SKM-1 (cell line): ENCODE measurements at regions not wholly inside any gene's neighbourhood (a gene's known extent, or its start where the extent isn't known, plus 50 kb on each side); places are given as distances from the start of the nearest gene placed in this dataset.

Source experiments
- DNase-seq: peaks from one replicate; lab custom pipeline; 2025; ENCODE audit not compliant: unreplicated experiment; lab: John Stamatoyannopoulos, UW

DNA sequence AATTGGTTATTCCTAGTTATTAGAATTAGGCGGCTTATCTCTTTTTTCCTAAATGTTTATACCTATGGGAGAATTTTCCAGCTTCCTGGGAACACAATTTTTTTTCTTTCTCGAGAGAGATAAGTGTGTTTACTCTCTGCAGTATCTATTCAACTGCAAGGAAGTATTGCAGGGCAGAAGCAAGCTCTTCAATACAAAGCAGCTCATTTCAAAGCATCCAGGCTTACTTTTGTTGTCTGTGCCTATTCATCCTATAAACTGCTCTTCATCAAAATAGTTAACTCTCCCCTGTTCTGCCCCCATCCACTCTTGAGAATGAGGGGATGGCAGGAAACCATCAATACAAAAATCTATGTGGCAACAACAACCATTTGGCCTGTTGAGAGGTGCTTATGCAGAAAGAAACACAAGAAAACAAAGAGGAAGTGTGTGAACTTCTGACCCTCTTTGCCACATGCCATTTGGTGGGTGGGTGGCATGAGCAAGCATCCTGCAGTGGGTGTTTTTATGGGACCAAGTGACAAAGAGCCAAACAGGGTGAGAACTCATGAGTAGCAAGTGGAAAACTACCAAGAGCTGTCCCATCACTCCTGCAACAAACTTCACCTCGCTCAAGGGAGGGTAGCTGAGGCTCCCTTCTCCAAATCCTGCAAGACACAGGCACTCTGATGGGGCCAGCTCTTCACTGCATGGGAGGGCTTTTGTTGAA lies 50.6 kb upstream of the MRPS6 start:
- peak; percentile 69 for DNase-seq

- DNase-seq: no peak
Observed at GRCh38 chr21:34021726-34022125, 51.7 kb upstream of the MRPS6 start.

GRCh38 chr21:34020983-34021553 lies 52.3 kb upstream of the MRPS6 start:
- DNase-seq: no peak

GRCh38 chr21:34020005-34020847 lies 53.2 kb upstream of the MRPS6 start:
- DNase-seq: peak; percentile 61

DNA sequence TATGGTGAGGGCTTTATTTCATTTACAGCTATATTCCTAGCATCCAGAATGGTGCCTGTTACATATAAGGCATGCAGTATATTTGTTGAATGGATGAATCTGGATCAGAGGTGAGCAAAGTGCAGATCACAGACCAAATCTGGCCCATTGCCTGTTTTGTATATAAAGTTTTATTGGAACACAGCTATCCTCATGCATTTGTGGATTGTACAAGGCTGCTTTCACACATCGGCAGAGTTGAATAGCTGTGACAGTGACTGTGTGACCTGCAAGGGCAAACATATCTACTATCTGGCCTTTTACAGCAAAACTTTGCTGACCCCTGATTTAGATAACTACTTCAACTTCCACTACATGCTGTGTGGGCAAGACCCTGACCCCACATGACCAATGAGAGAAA lies 54.0 kb upstream of the MRPS6 start:
- no peak for DNase-seq

GRCh38 chr21:34018910-34019309 lies 54.5 kb upstream of the MRPS6 start:
- DNase-seq: no peak

DNA sequence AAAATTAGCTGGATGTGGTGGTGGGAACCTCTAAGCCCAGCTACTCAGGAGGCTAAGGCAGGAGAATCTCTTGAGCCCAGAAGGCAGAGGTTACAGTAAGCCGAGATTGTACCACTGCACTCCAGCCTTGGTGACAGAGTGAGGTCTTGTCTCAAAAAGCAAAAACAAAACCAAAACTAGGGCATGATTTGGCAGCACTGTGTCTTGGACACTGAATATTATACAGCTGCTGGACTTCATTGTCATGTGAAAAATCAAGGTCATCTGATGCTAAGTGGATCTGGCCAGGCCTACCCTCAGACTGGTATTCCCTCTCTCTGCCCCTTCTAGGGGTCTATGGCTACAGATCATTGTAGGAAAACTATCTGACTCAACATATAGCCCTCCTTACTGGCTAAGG lies 55.2 kb upstream of the MRPS6 start:
- DNase-seq: no peak

GRCh38 chr21:34017039-34017961 lies 56.1 kb upstream of the MRPS6 start:
- DNase-seq: no peak

- no peak for DNase-seq
Observed at GRCh38 chr21:34012640-34013039, 60.7 kb upstream of the MRPS6 start.

DNA sequence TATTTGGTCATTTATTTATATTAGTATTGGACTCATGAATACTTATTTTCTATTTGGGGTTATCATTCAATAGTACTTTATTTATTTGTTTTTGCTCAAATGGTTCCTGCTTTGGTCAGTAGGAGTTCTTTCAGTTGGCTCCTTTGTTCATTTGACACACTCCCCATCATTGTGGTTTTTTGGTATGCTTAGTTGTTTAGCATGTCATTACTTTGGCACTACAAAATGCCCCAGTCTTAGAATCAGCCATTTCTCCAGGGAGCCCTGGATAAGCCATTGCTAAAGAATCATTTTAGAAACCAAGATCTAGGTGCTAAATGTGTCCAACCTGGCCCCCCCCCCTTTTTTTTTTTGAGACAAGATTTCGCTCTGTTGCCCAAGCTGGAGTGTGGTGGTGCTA lies 61.7 kb upstream of the MRPS6 start:
- no peak for DNase-seq

DNA sequence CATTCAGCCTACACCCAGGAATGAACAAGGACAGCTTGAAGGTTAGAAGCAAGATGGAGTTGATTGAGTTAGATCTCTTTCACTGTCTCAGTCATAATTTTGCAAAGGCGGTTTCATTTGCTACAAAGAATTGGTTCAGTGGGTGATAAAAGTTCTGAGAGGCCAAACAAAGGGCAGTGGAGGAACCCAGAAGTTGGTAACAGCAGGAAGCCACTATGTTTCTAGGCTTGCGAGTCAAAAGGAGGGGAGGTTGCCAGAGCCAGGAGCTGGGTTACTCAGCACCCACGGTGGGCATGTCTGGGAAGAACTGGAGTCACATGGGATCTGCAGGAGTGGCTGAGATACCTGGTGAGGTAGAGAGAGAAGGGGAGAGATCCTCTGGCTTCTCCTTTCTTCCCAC lies 64.2 kb upstream of the MRPS6 start:
- no peak for DNase-seq

- no peak for DNase-seq
Observed at GRCh38 chr21:34008618-34009017, 64.8 kb upstream of the MRPS6 start.

DNA sequence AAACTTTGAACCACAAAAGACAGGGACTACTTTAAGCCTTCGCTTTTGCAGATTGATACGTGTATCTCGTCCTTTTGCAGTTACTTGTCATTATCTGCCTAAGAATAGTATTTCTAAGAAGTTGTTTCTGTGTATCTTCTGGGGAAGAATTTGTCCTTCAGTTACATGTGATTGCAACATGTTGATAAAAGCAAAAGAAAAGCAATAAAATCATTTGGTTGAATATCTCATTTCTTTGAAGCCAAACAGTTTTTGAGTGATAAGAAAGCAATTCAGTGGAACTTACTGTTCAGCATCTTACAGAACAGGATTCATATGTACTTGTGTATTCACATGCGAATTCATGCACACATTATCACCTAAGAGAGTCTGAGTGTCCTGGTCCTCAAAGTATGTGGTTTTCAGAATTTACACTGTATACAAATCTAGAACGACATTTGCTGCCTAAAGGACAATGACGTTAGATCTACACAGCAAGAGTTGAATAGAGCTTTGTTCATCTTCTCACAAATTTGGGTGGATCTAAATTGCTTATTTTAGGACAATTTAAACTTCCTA lies 66.7 kb upstream of the MRPS6 start:
- DNase-seq: no peak

- DNase-seq: no peak
Observed at GRCh38 chr21:34004974-34005373, 68.4 kb upstream of the MRPS6 start.

GRCh38 chr21:34004013-34004938 lies 69.1 kb upstream of the MRPS6 start:
- no peak for DNase-seq

- DNase-seq: no peak
Observed at GRCh38 chr21:34003428-34003827, 70.0 kb upstream of the MRPS6 start.

GRCh38 chr21:34000375-34000774 lies 73.0 kb upstream of the MRPS6 start:
- DNase-seq: no peak

DNA sequence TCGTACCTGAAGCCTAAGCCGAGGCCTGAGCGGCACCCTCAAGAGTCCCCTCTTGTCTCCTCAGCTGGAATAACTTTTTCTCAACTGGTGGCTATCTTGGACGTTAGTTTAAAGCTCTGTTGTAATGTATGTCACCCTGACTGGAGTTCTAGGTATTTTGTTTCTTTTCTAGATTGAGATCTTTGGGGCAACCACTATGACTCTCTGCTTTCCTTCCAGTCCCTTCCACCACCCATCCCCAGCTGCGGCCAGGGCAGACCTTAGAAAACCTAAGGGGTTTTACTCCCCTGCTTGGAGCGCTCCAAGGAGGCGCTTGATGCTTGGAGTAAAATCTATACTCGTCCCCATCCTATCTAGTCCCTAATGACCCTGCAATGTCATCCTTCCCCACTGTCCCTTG lies 74.6 kb upstream of the MRPS6 start:
- DNase-seq: no peak

- no peak for DNase-seq
Observed at GRCh38 chr21:33998402-33998801, 75.0 kb upstream of the MRPS6 start.

- no peak for DNase-seq
Observed at GRCh38 chr21:33997436-33997835, 75.9 kb upstream of the MRPS6 start.
